Peyer's patch (tissue), 4 donors: ENCODE measurements at regions not wholly inside any gene's neighbourhood (a gene's known extent, or its start where the extent isn't known, plus 50 kb on each side); places are given as distances from the start of the nearest gene placed in this dataset.

ENCODE experiments used
- CTCF ChIP-seq, 6 experiments: fragments of 450-650 bp in 4 of 6; fragments of 200-600 bp in 2 of 6; sonication (generic) in 1 of 6; IDR thresholded peaks; one replicate each; pipeline ENCODE4 v1.5.1; 2017 to 2019; ENCODE audit warnings: antibody characterized with exemption in 6 of 6, mild to moderate bottlenecking in 3 of 6, moderate library complexity in 1 of 6
- POLR2A ChIP-seq, 2 donors: fragments of 450-650 bp; IDR thresholded peaks; one replicate each; pipeline ENCODE4 v1.5.1; 2017; ENCODE audit warnings: antibody characterized with exemption in 2 of 2, mild to moderate bottlenecking in 2 of 2, moderate library complexity in 2 of 2

GRCh38 chr6:14396392-14396791, 278.8 kb downstream of the CD83 start:
- TF ChIP-seq CTCF (IDR thresholded peaks at IDR 0.05), result no peak
- no peak for TF ChIP-seq POLR2A (IDR thresholded peaks at IDR 0.05)
